Kidney epithelial cell (primary cell): ENCODE measurements at regions not wholly inside any gene's neighbourhood (a gene's known extent, or its start where the extent isn't known, plus 50 kb on each side); places are given as distances from the start of the nearest gene placed in this dataset.
A peak's percentile ranks its signal among the peaks of the same experiment; 100 is the strongest.

Experiments used
- DNase-seq: peaks from one replicate; pipeline ENCODE4 v3.0.0-alpha.2; 2010; ENCODE audit warnings: low read depth
- H3K27me3 ChIP-seq: 2 replicates; pipeline ENCODE4 v1.6.0; 2011; ENCODE audit warnings: low read length; ENCODE audit not compliant: control insufficient read depth, insufficient read depth
- H3K36me3 ChIP-seq: 2 replicates; pipeline ENCODE4 v1.5.1; 2011; ENCODE audit warnings: low read length; ENCODE audit not compliant: control insufficient read depth, insufficient read depth
- H3K4me3 ChIP-seq: 2 replicates; pipeline ENCODE4 v1.5.1; 2011; ENCODE audit warnings: low read depth, mild to moderate bottlenecking, control low read depth, low read length
- TF ChIP-seq, protein P1 (sequence below): IDR thresholded peaks from 2 replicates; pipeline ENCODE4 v1.5.1; 2011; ENCODE audit warnings: mild to moderate bottlenecking, moderate library complexity, low read length, control low read depth, inconsistent platforms; ENCODE audit not compliant: insufficient read depth, poor library complexity, severe bottlenecking

DNA sequence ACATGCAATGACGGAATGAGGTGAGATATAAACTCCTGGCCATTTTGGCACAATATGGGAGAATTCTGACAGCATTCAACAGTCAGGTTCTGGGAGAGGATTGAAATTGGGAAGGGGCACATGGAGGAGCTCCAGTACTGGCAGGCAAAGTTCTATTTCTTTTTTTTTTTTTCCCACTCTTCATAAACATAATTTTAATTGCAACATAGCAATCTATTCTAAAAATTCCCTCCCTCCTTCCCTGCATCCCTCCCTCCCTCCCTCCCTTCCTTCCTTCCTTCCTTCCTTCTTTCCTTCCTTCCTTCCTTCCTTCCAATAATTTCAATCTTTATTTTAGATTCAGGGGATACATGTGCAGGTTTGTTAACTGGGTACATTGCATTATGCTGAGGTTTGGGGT, 93.2 kb downstream of the PTCSC3 start:
- no peaks in the 10 kb centered on the region for H3K36me3 ChIP-seq
- no peak for DNase-seq
- H3K4me3 ChIP-seq: no peak overlapping the region
- TF ChIP-seq, protein P1, sequence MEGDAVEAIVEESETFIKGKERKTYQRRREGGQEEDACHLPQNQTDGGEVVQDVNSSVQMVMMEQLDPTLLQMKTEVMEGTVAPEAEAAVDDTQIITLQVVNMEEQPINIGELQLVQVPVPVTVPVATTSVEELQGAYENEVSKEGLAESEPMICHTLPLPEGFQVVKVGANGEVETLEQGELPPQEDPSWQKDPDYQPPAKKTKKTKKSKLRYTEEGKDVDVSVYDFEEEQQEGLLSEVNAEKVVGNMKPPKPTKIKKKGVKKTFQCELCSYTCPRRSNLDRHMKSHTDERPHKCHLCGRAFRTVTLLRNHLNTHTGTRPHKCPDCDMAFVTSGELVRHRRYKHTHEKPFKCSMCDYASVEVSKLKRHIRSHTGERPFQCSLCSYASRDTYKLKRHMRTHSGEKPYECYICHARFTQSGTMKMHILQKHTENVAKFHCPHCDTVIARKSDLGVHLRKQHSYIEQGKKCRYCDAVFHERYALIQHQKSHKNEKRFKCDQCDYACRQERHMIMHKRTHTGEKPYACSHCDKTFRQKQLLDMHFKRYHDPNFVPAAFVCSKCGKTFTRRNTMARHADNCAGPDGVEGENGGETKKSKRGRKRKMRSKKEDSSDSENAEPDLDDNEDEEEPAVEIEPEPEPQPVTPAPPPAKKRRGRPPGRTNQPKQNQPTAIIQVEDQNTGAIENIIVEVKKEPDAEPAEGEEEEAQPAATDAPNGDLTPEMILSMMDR: no peak
- H3K27me3 ChIP-seq: no peaks in the 10 kb centered on the region

DNA sequence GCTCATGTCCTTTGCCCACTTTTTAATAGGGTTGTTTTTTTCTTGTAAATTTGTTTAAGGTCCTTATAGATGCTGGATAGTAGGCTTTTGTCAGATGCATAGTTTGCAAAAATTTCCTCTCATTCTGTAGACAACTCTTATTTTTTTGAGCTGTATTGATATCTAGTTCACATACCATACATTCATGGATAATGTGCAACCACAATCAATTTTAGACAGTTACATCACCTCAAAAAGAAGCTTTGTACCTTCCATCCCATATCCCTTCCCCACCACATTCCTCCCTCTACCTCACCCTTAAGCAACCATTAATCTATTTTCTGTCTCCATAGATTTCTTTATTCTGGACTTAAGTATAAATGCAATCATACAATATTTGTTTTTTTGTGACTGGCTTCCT, 98.4 kb downstream of the PTCSC3 start:
- Histone ChIP-seq H3K36me3 (no peaks in the 10 kb centered on the region), H3K27me3 (no peaks in the 10 kb centered on the region), H3K4me3 (no peak overlapping the region)
- TF ChIP-seq, protein P1: no peak
- no peak for DNase-seq

DNA sequence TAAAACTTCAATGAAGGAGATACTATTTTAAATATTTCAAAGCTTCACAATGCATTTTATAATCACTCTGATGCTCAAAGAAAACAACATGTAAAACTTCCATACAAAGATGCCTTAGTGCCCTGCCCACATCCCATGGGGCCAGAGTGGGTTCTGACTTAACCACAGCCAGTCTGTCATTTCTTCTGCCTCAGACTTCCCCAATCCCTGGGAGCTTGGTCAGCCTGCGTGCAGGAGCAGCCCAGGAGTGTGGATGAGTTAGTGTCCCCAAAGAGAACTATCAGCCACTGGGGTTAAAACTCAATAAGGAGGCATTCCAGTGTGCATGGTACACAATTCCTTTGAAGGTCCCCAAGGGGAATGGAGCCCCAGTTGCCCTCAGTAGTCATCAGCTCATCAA, 100.3 kb downstream of the PTCSC3 start:
- DNase-seq: no peak
- Histone ChIP-seq H3K27me3 (no peaks in the 10 kb centered on the region), H3K36me3 (no peaks in the 10 kb centered on the region), H3K4me3 (no peak overlapping the region)
- TF ChIP-seq, protein P1: no peak

DNA sequence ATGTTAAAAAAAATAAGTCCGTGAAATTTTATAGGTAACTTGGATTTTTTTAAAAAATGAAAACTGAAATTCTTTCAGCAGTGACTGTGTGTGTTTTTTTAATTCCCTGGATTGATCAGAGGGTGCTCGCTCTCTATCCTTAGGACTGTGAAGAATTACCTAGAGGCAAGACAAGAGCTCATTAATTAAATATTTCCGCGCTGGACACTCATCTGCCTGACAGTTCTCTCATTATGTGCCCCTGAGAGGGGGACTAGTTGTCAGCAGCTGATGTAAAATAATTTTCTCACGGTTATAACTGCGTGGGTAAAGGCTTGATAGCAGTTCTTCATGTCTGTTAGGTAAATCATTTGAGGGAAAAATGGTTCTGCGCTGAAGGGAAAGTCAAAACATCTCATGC, 101.3 kb downstream of the PTCSC3 start:
- DNase-seq: no peak
- Histone ChIP-seq H3K4me3 (no peak overlapping the region), H3K36me3 (no peaks in the 10 kb centered on the region), H3K27me3 (no peaks in the 10 kb centered on the region)
- TF ChIP-seq, protein P1: no peak

DNA sequence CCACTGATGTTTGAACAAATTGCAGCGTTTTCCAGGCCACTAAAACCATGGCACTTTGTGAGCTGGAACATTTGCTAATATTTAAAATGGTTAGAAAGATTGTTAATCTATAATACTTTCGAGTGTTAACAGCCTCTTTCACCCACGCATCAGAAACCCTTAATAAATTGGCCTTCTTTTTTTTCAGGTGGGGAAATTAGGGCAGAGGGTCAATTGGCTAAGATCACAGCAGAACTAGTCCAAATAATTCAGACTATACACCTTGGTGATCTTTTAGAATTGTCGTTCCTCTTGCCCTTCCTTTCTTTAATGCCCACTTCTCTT, 105.8 kb downstream of the PTCSC3 start:
- no peak for DNase-seq
- TF ChIP-seq, protein P1: no peak
- H3K4me3 ChIP-seq: no peak overlapping the region
- H3K27me3 ChIP-seq: no peaks in the 10 kb centered on the region
- no peaks in the 10 kb centered on the region for H3K36me3 ChIP-seq

DNA sequence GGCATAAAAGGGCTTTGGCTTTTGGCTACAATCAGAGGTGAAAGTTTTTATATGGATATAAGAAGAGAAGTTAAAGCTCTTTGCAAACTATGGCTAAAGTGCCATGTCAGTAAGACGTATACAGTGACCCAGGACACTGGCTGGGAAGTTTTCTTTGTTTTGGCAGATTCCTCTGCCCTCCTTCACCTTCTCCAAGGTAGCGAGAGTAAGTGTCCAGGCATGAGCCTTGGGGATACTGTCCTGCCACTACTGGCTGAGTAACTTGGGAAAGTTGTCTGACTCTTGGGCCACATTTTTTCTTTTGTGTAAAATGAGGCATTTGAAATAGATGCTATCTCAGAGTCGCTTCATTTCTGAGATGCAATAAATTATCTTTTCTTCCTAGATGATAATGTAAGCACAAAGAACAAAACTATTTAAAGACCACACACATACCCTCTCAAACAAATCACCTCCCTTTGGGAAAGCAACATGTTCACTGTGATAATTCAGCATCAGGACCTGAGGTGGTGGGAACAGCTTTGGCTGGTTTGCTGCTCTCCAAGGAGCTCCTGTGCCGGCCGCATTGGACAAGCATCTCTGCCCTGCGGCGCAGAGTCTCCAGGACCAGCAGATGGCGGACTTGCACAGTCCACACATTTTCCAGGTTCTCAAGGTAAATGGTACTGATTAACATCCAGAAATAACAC, 106.3 kb downstream of the PTCSC3 start:
- Histone ChIP-seq H3K36me3 (no peaks in the 10 kb centered on the region), H3K27me3 (no peaks in the 10 kb centered on the region), H3K4me3 (no peak overlapping the region)
- TF ChIP-seq, protein P1: peak; percentile 95
- peak; percentile 51 for DNase-seq
